RCC 7860 (cell line): ENCODE measurements at regions not wholly inside any gene's neighbourhood (a gene's known extent, or its start where the extent isn't known, plus 50 kb on each side); places are given as distances from the start of the nearest gene placed in this dataset.

Experiments used
- DNase-seq: peaks from one replicate; pipeline ENCODE4 v3.0.0-alpha.2; 2015; ENCODE audit warnings: low spot score
- FAIRE-seq: peaks from 2 replicates; lab custom pipeline; 2012; peaks lifted over from hg19 to GRCh38; lab: Jason Lieb, UNC

DNA sequence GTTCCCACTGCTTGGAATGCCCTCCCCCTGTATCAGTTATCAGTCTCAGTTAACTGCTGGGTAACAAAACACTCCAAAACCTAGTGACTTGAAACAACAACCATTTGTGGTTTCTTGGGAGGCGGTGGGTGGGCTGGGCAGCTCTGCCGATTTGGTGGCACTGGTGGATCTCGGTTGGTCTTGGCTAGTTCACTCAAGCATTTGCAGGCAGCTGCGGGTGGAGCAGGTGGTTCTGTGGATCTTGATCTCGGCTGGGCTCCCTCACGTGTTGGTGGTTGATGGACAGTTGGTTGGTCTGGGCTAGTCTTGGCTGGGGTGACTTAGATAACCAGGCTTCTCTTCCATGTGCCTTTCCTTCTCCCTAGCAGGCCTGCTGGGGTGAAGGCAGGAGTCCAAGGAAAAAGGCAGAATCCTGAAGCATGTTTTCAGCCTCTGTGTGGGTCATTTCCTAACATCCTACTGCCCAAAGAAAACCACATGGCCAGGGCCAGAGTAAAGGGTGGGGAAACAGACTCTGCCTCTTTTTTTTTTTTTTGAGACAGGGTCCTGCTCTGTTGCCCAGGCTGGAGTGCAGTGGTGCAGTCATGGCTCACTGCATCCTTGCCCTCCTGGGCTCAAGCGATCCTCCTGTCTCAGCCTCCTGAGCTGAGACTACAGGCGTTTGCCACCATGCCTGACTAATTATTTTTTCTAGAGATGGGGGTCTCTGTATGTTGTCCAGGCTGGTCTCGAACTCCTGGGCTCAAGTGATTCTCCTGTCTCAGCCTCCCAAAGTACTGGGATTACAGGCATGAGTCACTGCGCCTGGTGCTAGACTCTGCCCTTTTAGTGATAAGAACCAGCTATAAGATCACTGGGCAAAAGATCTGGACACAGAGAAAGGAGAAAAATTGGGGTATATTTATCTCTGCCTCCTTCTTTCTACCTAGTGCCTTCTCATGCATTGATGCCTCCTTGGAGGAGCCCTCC, 183.7 kb downstream of the RGS3 start:
- DNase-seq (no peak), FAIRE-seq (no peak)

DNA sequence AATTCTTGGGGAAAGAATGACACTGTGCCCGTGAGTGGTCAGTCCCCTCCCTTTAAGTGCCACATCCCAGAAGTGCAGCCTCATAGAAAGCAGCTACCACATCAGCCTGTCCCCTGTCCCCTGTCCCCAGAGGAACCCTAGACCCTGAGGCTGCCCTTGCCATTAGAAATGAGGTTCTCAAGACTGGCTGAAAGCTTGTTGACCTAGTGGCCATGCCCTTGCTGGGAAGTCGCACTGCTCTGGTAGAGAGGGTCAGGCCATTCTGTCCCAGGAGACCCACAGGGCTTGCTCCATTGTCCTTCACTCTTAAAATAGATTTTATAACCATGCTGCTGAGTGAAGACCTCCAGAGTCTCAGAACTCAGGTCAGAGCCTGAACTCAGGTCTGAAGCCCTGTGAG, 184.5 kb downstream of the RGS3 start:
- FAIRE-seq = no peak
- DNase-seq = no peak

DNA sequence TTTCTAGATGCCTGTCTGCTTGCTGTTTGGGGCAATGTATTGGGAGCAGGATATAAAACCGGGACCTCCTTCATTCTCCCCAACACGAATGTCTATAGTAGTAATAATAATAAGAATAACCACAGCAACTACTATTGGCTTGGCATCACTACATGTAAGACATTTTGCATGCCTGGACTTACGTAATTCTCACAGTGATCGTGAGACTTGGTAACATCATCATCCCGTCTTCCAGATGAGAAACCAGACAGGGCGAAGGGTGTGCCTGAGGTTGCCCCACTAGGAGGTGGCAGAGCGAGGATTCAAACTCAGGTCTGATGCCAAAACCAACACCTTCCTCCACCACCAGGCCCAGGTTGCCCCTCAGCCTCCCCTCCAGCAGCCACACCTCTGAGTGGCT, 185.1 kb downstream of the RGS3 start:
- DNase-seq (no peak), FAIRE-seq (no peak)

DNA sequence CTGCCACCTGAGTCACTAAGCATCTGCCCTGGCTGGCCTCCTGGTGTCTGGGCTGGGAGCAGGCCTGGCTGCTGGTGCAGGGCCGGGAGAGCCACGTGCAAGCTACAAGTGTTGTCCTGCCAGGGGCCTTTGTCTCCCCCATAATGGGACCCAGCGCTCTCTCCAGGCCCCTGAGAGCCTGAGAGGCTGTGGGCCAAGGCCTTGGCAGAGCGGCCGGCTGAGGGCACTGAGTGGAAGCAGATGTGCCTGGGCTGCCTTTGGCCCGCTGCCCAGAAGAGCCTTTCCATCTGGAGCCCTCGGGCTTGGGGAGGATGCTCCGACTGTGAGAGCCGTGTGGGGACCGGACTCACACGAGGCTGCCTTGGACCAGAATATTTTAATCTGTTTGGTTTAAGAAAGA, 185.5 kb downstream of the RGS3 start:
- FAIRE-seq (no peak), DNase-seq (no peak)

GRCh38 chr9:113649855-113650206, 186.3 kb downstream of the RGS3 start:
- FAIRE-seq = no peak

DNA sequence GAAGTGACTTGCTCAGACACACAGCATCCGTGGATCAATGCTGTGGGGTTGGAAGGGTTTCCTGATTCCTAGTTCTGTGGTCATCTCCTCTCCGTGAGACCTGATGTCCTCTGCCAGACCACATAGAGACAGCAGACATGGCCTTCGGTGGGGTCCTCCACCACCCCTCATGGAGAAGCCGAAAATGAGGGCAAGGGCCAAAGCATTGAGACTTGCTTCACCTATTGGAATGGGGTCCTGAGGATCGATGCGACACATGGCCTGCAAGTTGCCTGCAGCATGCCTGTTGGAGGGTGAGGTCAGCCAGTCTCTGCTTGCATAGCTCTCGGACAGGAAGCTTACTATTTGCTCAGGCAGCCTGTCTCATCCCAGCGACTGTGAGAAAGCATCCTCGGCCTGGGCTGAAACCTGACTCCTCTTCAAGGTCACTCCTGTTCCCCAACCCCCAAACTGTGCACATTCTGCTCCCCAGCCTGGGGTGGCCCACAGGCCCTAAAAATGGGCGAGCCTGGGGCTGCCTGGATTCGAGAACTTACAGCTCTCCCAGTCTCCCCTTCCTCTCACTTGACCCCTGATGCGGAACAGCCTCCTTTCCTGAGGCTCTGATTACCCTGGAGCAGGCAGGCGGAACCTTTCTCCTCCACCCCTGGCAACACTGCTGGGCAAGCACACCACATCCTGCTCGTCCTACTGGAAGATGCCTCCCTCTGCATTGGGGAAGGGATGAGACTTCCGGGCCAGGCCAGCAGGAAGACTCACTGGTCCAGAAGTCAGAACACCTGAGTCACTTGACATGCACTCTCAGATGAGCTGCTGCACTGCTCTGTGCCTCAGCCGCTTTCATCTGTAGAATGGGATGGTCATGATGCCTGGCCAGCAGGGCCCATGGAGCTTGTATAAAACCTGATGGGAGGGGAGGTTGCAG, 186.9 kb downstream of the RGS3 start:
- FAIRE-seq (peak; percentile 38), DNase-seq (peak; percentile 90)

More at GRCh38 chr9:113649855-113650206, 186.3 kb downstream of the RGS3 start:
- no peak for DNase-seq

DNA sequence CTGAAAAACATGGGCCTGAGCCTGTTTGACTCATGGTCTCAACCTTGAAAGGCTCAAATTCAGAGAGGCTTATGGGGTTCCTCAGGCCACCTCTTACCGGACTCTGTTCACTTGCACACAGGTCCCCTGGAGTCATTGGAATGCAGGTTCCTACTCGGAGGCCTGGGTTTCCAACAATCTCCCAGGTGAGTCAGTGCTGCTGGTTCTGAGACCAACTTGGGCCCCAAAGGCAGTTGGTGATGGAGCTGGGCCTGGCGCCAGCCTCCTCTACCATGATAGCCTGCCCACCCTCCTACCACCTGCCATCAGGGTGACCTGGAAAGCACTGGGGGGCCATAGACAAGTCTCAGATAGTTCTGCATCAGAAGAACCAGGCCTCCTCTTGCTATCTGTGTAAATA, 188.4 kb downstream of the RGS3 start:
- DNase-seq (no peak), FAIRE-seq (no peak)

DNA sequence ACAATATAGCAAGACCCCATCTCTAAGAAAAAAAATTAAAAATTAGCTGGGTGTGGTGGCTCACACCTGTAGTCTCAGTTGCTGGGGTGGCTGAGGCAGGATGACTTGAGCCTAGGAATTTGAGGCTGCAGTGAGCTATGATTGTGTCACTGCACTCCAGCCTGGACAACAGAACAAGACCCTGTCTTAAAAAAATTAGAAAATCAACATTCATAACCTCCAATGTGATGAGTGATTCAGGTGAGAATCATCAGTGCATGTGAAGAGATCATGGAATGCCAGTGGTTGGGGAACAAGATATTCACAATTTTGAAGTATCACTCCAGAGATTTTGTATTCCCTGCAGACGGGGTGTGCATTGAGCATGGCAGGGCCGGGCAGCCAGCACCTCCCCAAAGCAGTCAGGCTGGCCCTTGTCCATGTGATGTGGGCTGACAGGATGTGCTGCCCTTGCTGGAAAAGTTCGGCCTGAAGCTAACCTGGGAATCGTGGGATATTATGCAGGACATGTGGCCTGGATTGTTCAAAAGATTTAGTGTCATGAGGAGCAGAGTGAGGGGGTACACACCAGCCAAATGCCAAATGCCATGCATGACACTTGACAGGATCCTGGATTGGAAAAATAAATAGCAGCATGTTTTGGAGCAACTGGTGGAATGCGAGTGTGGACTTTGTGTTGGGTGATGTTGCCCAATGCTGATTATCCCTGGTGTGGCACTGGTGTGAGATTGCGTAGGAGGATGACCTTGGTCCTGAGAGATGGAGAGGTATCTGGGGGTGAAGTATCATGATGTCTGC, 189.0 kb downstream of the RGS3 start:
- FAIRE-seq = no peak
- DNase-seq = no peak

GRCh38 chr9:113653746-113654604, 190.4 kb downstream of the RGS3 start:
- no peak for FAIRE-seq
- no peak for DNase-seq

DNA sequence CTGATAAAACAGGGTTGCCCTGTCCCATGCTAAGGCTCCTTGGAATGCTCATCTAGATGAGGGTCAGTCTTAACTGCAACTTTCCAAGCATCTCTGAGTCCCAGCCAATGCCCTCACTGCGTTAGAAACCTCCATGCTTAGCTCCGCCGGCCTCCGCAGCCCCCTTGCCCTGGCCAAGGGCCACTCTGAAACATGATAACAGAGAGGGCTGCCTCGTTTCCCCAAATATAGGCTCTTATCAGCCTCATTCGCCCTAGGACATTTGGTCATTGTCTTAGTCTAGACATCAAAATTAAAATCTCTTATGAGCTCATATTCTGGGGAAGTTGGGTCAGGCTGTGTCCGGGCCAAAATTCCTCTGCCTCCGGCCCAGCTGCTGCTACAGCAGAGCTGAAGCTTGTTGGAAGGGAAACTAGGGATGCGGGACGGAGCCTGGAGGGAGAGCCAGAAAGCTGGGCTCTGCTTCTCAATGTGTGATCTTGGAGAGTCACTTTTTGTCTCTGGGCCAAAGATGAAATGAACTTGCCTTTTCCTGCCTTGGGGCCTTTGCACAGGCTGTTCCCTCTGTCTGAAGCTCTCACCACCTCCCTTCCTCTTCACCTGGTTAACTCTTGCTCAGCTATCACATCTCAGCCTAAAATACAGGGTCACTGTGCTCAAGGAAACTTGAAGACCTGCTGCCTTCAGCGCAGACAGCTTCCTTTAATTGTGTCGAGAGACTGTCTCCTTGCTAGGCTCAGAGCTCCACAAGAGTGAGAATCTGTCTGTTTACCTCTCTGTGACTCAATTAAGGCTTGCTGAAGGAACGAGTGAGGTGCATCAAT, 191.3 kb downstream of the RGS3 start:
- no peak for FAIRE-seq
- DNase-seq = no peak

- no peak for DNase-seq
- no peak for FAIRE-seq
Observed at GRCh38 chr9:113656771-113657670, 193.5 kb downstream of the RGS3 start.

DNA sequence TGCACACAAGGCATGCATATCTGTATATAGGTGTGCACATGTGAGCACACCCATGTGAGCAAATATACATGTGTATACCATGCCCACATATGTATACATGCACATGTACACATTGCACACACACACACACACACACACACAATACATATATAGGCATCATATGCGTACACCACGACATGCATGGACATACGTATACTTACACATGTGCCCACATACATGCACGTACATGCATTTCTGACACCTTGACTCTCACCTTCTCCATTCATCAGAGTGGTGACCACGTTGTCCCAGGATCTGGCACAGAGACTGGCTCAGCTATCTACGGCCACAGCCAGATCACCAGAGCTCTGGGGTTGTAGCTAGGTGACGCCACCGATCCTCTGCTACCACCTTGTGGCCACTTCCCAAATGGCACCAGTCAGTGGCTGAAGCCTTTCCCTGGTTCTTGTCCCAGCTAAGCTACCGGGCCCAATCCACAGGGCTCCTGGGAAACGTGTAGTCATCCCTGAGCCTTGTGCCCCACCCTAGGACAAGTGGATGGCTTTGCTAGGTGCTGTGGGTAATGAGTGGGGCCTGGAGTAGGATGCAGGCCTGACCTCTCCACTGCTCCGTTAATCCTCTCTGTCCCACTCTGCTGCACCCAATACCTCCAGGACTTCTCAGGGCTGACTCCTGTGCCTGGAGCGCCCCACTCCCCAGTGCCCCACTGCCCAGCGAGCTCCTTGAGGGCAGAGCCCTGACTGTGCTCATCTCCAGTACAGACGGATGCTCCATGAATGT, 194.4 kb downstream of the RGS3 start:
- peak; percentile 76 for DNase-seq
- peak; percentile 10 for FAIRE-seq

DNA sequence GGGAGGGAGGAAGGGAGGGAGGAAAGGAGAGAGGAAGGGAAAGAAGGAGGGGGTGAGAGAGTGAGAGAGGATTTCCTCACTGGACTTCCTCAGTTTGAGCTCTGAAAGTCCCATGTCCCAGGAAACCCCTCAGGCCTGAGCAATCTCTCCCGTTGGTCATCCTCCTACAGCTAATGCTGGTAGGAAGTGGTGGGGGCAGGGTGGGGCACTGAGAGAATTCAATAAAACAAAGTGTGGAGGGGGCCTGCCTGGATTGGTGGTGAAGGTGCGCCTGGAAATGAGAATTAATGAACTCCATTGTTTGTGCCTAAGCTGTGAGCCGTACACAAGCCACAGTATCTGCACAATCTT, 195.0 kb downstream of the RGS3 start:
- FAIRE-seq = no peak

GRCh38 chr9:113659039-113659438, 195.5 kb downstream of the RGS3 start:
- no peak for FAIRE-seq
- no peak for DNase-seq

More for the DNA sequence above, 195.0 kb downstream of the RGS3 start:
- no peak for DNase-seq

GRCh38 chr9:113659740-113660139, 196.2 kb downstream of the RGS3 start:
- FAIRE-seq = no peak
- no peak for DNase-seq

DNA sequence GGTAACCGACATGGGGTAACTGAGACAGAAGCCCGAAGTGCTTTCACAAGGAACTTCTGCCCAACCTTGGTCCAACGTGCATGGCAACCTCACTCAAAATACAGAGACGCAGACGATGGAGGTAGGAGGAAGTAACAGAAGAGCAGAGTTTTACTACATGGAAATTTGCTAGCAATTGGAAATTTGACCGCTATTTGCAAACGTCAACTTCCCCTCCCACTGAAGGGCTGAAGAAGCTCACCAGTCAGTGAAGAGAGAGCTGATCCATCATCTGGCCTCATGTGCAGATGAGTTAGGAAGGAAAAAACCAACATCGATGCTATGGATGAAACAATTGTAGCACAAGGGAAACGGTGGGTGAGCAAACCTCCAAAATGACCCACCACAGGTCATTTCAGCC, 196.7 kb downstream of the RGS3 start:
- FAIRE-seq (no peak), DNase-seq (no peak)

DNA sequence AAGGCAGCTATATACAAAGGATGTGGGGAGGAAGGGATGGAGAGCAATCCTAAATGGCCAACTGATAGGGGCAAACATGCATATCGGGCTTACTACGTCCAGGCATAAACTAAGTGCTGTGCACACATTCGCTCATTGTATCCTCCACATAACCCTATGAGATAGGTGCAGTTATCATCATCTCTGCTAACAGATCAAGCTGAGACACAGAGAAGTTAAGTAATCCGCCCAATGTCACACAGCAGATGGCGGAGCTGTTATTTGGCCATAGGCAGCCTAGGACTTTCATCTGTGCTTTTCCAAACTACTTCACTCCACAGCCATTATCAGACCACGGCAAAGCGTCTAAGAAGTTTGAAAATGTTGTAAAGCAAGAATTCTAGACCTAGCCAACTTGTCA, 197.5 kb downstream of the RGS3 start:
- FAIRE-seq = no peak
- no peak for DNase-seq
